Right atrium auricular region (tissue), 2 donors: ENCODE measurements at regions not wholly inside any gene's neighbourhood (a gene's known extent, or its start where the extent isn't known, plus 50 kb on each side); places are given as distances from the start of the nearest gene placed in this dataset.

Experiments
- DNase-seq: peaks from one replicate; pipeline ENCODE4 v3.0.0-alpha.2; 2019; ENCODE audit warnings: low spot score
- H3K27ac ChIP-seq, 2 donors: fragments of 200-600 bp; sonication (generic); 1 replicate in 1 of 2; 2 replicates in 1 of 2; pipeline ENCODE4 v1.5.1; 2016 to 2019
- H3K27me3 ChIP-seq, 2 donors: fragments of 200-600 bp; sonication (generic); one replicate each; pipeline versions ENCODE4 v1.5.1 to v1.6.0; 2017 to 2019
- H3K36me3 ChIP-seq: fragments of 200-600 bp; sonication (generic); one replicate; pipeline ENCODE4 v1.5.1; 2016
- H3K4me1 ChIP-seq, 2 donors: fragments of 200-600 bp; sonication (generic); one replicate each; pipeline versions ENCODE4 v1.5.1 to v1.6.0; 2017 to 2019
- H3K4me3 ChIP-seq, 2 donors: fragments of 200-600 bp; sonication (generic); 1 replicate in 1 of 2; 2 replicates in 1 of 2; pipeline ENCODE4 v1.5.1; 2017 to 2019; ENCODE audit warnings: mild to moderate bottlenecking in 1 of 2, moderate library complexity in 1 of 2
- H3K9me3 ChIP-seq, 2 donors: fragments of 200-600 bp; sonication (generic); one replicate each; pipeline ENCODE4 v1.5.1; 2019
- TF ChIP-seq, protein P1 (sequence below), 2 donors: fragments of 200-600 bp; sonication (generic); IDR thresholded peaks; one replicate each; pipeline ENCODE4 v1.5.1; 2019; ENCODE audit warnings: antibody characterized with exemption in 2 of 2

DNA sequence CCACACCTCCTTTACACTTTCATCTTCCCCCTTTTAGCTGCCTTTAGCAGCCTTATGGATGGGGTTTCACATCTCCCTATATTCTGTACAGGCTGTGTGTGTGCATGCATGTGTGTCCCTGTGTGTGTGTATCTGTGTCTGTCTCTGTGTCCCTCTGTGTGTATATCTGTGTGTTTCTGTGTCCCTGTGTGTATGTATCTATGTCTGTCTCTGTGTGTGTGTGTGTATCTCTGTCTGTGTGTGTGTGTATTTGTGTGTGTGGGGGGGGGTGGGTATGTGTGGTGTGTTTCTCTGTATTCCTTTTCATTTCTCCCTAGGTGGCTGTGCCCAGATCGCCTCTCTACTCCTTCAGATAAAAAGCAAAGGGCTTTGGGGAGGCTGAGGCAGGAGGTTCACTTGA, 52.2 kb upstream of the CD83 start:
- H3K27ac ChIP-seq: no peak overlapping the region
- H3K36me3 ChIP-seq: no peaks in the 10 kb centered on the region
- H3K27me3 ChIP-seq: no peaks in the 10 kb centered on the region
- TF ChIP-seq, protein P1, sequence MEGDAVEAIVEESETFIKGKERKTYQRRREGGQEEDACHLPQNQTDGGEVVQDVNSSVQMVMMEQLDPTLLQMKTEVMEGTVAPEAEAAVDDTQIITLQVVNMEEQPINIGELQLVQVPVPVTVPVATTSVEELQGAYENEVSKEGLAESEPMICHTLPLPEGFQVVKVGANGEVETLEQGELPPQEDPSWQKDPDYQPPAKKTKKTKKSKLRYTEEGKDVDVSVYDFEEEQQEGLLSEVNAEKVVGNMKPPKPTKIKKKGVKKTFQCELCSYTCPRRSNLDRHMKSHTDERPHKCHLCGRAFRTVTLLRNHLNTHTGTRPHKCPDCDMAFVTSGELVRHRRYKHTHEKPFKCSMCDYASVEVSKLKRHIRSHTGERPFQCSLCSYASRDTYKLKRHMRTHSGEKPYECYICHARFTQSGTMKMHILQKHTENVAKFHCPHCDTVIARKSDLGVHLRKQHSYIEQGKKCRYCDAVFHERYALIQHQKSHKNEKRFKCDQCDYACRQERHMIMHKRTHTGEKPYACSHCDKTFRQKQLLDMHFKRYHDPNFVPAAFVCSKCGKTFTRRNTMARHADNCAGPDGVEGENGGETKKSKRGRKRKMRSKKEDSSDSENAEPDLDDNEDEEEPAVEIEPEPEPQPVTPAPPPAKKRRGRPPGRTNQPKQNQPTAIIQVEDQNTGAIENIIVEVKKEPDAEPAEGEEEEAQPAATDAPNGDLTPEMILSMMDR (IDR thresholded peaks at IDR 0.05): no peak
- H3K4me1 ChIP-seq: no peaks in the 10 kb centered on the region
- H3K9me3 ChIP-seq: peaks cover 0 to 5% of the 10 kb centered on the region in 2 donors
- H3K4me3 ChIP-seq: no peak overlapping the region
- no peak for DNase-seq

DNA sequence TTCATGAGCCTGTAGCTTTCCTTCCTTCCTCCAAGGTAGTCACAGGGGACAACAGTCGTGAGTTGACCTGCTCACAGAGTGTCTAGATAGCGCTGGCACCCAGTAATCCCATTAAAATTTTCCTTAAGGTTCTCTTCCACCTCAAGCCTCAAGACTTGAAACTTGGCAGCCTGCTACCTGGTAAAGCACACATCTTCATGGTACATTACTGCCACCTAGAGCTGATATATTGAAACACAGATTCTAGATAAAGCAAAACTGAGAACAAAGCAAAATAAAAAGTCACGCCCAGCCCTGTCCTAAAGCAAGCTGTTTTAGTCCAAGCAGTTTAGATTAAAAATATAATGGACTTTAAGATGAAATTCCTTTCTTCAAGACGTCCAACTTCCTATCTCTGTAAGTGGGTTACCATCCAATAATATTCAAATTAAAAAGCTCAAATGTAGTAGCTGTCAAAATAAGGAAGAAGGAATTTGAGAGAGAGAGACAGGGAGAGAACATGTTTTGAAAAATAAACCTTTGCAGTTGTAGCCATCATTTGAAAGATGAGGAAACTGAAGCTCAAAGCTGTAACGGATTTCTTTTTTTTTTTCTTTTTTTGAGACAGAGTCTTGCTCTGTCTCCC, 50.7 kb upstream of the CD83 start:
- Histone ChIP-seq H3K27ac (no peak overlapping the region), H3K36me3 (no peaks in the 10 kb centered on the region), H3K4me3 (no peak overlapping the region), H3K27me3 (no peaks in the 10 kb centered on the region), H3K4me1 (no peaks in the 10 kb centered on the region), H3K9me3 (peaks cover 0 to 5% of the 10 kb centered on the region in 2 donors)
- no peak for DNase-seq
- TF ChIP-seq, protein P1 (IDR thresholded peaks at IDR 0.05): peak; percentile 43 to 71

- Histone ChIP-seq H3K36me3 (no peaks in the 10 kb centered on the region), H3K4me3 (no peak overlapping the region), H3K27me3 (no peaks in the 10 kb centered on the region), H3K9me3 (peaks cover 0 to under 1% of the 10 kb centered on the region in 2 donors), H3K27ac (no peak overlapping the region), H3K4me1 (no peaks in the 10 kb centered on the region)
- no peak for DNase-seq
- TF ChIP-seq, protein P1 (IDR thresholded peaks at IDR 0.05): no peak
These were observed 49.9 kb upstream of the CD83 start for GRCh38 chr6:14067656-14068055.
